HG02981 (cell line): ENCODE measurements at regions not wholly inside any gene's neighbourhood (a gene's known extent, or its start where the extent isn't known, plus 50 kb on each side); places are given as distances from the start of the nearest gene placed in this dataset.

Source experiments
- ATAC-seq: cut with Tn5 transposase; IDR thresholded peaks from one replicate; pipeline ENCODE4 v1.9.1; 2021; ENCODE audit warnings: mild to moderate bottlenecking, moderate library complexity; ENCODE audit not compliant: unreplicated experiment

- no peak for ATAC-seq
Observed at GRCh38 chr2:41527525-41528323, 520.1 kb upstream of the PKDCC start.

DNA sequence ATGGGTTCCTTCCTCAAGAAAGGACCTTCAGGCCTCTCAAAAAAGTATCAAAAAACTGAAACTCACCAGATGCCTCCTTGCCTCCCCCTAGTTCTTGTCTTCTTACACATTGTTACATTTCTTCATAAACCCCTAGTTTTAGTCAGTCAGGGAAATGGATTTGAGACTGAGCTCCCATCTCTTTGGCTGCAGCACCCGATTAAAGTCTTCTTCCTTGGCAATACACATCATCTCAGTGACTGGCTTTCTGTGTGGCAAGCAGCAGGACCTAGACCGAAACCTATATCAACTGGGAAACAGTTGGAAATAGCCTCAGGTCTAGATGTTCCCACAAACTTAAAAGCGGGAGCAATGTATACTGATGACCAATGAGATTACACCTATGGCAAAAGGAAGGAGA is 512.2 kb upstream of the PKDCC start:
- ATAC-seq, result no peak

DNA sequence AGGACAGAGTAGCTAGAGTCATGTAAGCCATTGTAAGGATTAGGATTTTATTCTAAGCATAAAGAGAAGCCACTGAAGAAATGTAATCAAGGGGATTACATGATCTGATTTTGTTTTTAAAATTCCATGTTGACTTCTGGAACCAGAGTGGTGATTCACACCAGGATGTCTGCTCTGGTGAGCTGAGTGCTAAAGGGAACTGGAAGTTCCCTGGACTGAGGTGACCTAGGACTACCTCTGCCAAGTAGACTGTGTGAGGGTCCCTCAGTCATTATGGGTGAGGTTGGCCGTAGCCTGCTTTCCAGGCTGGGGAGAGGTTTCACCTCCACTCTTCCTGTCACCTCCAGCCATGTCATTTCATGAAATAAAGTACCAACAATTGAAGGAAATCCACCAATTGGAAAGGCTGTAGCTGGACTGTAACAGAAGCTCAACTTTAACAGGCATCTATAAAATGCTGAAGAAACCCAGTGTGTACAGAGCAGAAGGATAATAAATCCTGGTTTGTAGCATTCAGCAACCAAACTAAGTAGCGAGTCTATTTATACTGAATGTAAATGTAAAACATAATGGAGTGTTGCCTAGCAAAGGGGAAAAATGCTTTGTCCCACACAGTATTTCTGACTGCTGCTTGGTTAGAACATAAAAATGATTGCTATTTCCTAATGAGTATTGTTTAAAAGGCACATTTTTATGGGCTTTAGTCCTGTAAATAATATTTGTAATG is 507.4 kb upstream of the PKDCC start:
- no peak for ATAC-seq

DNA sequence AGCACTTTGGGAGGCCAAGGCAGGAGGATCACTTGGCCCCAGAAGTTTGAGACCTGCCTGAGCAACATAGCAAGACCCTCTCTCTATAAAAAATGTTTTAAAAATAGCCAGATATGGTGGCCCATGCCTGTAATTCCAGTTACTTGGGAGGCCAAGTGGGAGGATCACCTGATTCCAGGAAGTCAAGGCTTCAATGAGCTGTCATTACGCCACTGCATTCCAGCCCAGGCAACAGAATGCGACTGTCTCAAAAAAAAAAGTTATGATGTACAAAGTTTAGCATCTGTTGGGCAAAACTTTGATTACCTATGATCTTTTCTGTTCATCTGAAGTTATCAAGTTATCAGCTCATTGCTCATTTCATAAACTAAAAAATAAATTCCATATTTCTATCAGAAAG is 504.1 kb upstream of the PKDCC start:
- no peak for ATAC-seq

- ATAC-seq, result no peak
Observed at GRCh38 chr2:41544709-41545108, 503.1 kb upstream of the PKDCC start.

DNA sequence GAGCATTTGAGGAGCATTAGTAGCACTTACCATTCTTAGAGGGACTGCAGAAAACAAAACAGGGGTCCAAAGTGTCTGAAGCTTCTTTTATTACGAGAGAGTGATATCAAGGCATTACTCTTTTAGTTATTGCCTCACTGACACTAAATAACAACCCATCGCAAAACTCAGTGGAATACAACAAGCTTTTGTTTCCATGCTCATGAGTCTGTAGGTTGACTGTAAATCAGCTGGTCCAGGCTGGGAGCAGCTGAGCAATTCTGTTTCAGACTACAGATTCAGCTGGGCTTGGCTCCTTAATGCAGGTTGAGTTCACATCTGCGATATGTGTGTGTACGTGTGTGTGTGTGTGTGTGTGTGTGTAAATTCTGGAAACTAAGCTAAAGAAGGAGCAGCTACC is 501.8 kb upstream of the PKDCC start:
- no peak for ATAC-seq

GRCh38 chr2:41568648-41569047 is 479.2 kb upstream of the PKDCC start:
- no peak for ATAC-seq

- ATAC-seq, result no peak
Observed at GRCh38 chr2:41572154-41572553, 475.7 kb upstream of the PKDCC start.

DNA sequence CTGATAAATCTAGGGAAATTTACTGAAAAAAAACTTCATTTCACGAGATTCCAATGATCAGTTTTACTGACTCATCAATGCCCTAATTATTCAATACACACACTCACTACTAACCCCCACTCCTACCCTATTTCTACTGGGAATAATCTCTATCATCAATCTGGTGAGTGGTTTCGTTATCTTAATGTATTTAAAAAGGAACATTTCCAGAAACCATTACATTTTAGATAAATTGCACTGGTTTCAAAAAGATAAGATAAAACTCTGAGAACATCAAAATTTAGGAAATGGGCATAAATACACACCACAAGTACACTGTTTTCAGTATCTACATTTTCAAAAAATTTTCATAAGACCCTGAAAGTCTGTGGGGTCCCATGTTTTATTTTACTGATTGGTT is 471.4 kb upstream of the PKDCC start:
- ATAC-seq, result no peak

- no peak for ATAC-seq
Observed at GRCh38 chr2:41579806-41580205, 468.0 kb upstream of the PKDCC start.

GRCh38 chr2:41580806-41581205 is 467.0 kb upstream of the PKDCC start:
- no peak for ATAC-seq

GRCh38 chr2:41595240-41595639 is 452.6 kb upstream of the PKDCC start:
- no peak for ATAC-seq

DNA sequence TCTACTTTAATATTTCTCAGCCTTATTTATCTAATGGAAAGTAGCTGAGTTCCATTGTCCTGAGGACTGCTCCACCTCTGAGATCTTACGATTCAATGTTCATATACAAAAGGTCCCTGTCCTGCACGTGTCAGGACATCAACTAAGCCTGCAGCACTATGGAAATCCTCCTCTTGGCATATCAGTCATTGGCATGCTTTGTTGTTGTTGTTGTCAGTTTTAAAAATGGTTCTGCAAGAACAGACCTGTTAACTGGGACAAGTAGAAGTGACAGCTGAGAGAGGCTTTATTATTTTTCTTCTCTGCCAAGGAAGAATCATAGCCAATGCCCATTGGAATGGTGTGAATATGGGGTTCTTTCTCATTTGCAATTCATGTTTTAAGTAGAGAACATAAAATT is 450.1 kb upstream of the PKDCC start:
- ATAC-seq, result no peak

DNA sequence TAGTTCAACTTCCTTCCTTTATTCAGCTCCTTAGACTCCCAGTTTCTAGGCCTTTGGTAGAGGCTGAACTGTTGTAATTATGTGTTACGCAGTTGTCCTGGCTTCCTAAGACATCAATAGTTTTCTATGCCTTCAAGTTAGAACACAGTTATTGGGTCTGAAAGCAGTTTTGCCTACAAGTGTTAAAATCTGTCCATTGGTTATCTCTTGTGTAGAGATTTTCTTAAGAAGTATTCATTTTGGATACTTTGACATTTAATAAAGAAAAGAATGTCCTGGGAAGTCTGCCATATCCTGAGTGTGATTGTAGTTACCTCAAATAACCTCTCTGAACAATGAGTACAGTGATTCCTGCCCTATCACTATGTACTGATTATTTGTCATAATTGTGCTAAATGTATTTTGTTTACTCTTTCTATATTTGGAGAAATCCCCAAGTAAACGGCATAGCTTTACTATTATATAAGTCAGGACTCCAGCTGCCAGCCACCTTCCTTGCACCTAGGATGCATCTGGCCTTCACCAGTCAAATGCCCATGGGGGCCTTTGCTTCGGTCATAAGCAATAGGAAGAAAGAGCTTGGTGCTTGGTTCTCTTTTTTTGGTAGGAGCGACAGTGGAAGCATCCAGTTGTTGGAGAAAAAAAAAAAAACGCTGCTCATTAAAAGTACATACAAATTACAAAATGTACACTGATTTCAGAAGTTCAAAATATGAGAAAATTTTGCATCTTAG is 449.5 kb upstream of the PKDCC start:
- ATAC-seq, result no peak

GRCh38 chr2:41600460-41600859 is 447.4 kb upstream of the PKDCC start:
- no peak for ATAC-seq

DNA sequence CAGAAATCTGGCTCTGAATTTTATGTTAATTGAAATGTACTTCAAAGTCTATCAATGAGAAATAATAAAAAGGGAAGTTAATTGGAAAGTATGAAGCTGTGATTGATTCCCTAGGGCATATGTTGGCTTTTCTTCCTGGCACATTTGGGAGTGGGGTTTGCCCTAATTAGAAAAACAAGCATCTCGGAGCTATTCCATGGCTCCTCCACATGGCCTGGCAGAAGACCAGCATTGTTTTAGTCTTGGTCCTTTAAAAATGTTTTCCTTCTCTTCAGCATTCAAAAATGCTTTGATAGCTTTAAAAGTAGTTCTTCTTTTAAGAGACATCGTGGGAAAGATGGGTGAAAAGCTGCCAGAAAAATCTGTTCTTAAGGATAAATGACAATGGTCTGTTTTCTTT is 445.5 kb upstream of the PKDCC start:
- no peak for ATAC-seq

- no peak for ATAC-seq
Observed at GRCh38 chr2:41605311-41605710, 442.5 kb upstream of the PKDCC start.

GRCh38 chr2:41605914-41606313 is 441.9 kb upstream of the PKDCC start:
- ATAC-seq, result no peak

DNA sequence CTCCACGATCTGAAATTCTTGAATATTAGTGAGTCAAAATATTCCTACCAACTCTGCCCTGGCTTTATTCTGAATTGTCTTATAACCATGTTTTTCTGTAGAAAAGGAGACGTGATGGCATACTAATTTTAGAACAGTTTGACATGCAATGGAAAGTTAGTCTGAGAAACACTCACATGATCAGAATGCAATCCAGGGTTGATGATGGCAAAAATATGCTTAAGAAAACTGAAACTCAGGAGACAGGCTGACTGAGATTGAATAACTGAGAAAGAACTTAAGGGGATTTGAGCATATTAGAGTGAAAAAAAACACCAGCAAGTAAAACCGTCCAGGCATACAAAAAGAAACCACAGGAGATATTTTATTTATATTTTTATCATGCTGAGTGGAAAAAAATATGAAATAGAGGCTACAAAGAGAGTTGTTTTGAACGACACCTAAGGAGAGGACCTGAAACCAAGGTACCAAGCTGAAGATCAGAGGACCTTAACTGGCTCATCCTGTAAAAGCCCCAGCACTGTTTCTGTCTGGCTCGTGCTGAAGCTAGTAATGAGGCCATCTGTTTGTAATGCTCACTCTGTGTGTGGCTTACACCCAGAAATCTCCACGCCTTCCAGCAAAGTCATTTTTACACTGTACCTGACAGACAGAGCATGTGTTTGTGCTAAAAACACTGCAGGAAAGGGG is 437.2 kb upstream of the PKDCC start:
- no peak for ATAC-seq

DNA sequence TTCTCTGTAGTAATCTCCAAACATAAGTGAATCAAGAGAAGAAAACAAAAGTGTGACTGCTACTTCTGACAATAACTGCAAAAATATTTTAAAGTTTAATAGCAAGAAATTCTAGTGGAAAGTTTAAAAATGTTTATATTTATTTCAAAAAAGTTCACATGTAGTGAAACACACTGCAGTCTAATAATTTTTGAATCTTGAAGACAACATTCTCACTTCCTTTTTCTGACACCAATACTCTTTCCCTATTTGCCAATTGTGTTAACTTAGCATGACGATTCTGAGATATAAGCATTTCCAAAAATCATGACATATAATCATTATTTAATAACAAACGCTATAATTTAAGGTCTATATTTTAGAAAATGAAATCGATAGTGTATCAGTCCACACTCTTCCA is 429.1 kb upstream of the PKDCC start:
- ATAC-seq, result no peak

DNA sequence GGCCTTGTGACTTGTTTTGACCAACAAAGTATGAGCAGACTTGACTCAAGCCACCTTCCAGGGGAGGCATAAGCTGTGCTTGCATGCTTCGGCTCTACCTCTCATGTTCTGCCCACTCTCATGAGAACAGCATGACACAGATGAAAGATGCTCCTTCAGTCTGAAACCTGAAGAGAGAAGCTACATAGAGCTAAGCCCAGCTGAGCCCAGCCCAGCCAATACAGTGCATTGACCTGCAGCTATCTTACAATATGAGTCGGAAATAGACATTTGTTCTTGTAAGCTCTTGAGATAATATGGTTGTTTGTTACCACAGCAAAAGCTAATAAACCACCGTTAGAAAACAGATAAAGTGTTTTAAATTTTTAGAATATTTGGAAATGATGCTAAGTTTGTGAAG is 426.7 kb upstream of the PKDCC start:
- no peak for ATAC-seq
